HG03175 (cell line): ENCODE measurements at regions not wholly inside any gene's neighbourhood (a gene's known extent, or its start where the extent isn't known, plus 50 kb on each side); places are given as distances from the start of the nearest gene placed in this dataset.
"Not testable (repeated sequence)": the region's sequence is repeated elsewhere in the genome, so short reads cannot be mapped to it uniquely, and the experiment has no call there.

ENCODE experiments used
- ATAC-seq: cut with Tn5 transposase; IDR thresholded peaks from one replicate; pipeline ENCODE4 v1.9.1; 2021; ENCODE audit warnings: mild to moderate bottlenecking, moderate library complexity; ENCODE audit not compliant: unreplicated experiment

GRCh38 chr16:33583702-33584101, 124.3 kb downstream of the TP53TG3F start:
- ATAC-seq = not testable (repeated sequence)

GRCh38 chr16:33588589-33588988, 129.2 kb downstream of the TP53TG3F start:
- not testable (repeated sequence) for ATAC-seq

- not testable (repeated sequence) for ATAC-seq
Observed at GRCh38 chr16:33593344-33593743, 133.9 kb downstream of the TP53TG3F start.

- not testable (repeated sequence) for ATAC-seq
Observed at GRCh38 chr16:33595074-33595473, 135.7 kb downstream of the TP53TG3F start.

GRCh38 chr16:33601029-33601428, 141.6 kb downstream of the TP53TG3F start:
- not testable (repeated sequence) for ATAC-seq

- ATAC-seq = not testable (repeated sequence)
Observed at GRCh38 chr16:33623535-33624077, 164.2 kb downstream of the TP53TG3F start.

GRCh38 chr16:33628895-33629294, 169.5 kb downstream of the TP53TG3F start:
- not testable (repeated sequence) for ATAC-seq

- not testable (repeated sequence) for ATAC-seq
Observed at GRCh38 chr16:33631713-33632112, 172.3 kb downstream of the TP53TG3F start.

- not testable (repeated sequence) for ATAC-seq
Observed at GRCh38 chr16:33634057-33634456, 174.6 kb downstream of the TP53TG3F start.

GRCh38 chr16:33636760-33637159, 177.3 kb downstream of the TP53TG3F start:
- ATAC-seq = not testable (repeated sequence)

- peak; percentile 80 for ATAC-seq
Observed at GRCh38 chr16:33643270-33643669, 183.9 kb downstream of the TP53TG3F start.

- ATAC-seq = peak; percentile 56
Observed at GRCh38 chr16:33643698-33644381, 184.4 kb downstream of the TP53TG3F start.

- ATAC-seq = not testable (repeated sequence)
Observed at GRCh38 chr16:33646386-33646785, 187.0 kb downstream of the TP53TG3F start.

- ATAC-seq = not testable (repeated sequence)
Observed at GRCh38 chr16:33655756-33656155, 196.3 kb downstream of the TP53TG3F start.

GRCh38 chr16:33656394-33656793, 197.0 kb downstream of the TP53TG3F start:
- ATAC-seq = peak; percentile 76

- peak; percentile 58 for ATAC-seq
Observed at GRCh38 chr16:33657717-33658116, 198.3 kb downstream of the TP53TG3F start.

- not testable (repeated sequence) for ATAC-seq
Observed at GRCh38 chr16:33680791-33681190, 221.4 kb downstream of the TP53TG3F start.

- not testable (repeated sequence) for ATAC-seq
Observed at GRCh38 chr16:33700320-33700719, 240.9 kb downstream of the TP53TG3F start.

GRCh38 chr16:33706845-33707590, 247.6 kb downstream of the TP53TG3F start:
- ATAC-seq = not testable (repeated sequence)

GRCh38 chr16:33707591-33707934, 248.2 kb downstream of the TP53TG3F start:
- not testable (repeated sequence) for ATAC-seq

GRCh38 chr16:33709856-33710695, 250.7 kb downstream of the TP53TG3F start:
- ATAC-seq = not testable (repeated sequence)
